ENCODE measurements at regions not wholly inside any gene's neighbourhood (a gene's known extent, or its start where the extent isn't known, plus 50 kb on each side); places are given as distances from the start of the nearest gene placed in this dataset.

GRCh38 chr10:44243851-44244510 is 140.9 kb downstream of the CXCL12 start:
- Mint-ChIP-seq H3K4me1 (ENCODE audit: low read depth) (no peaks in the 10 kb centered on the region), H3K36me3 (ENCODE audit: low read depth) (no peaks in the 10 kb centered on the region), H3K27me3 (ENCODE audit: low read depth) (peaks cover 2% of the 10 kb centered on the region), H3K4me3 (no peak overlapping the region), H3K9me3 (peaks cover 9% of the 10 kb centered on the region), H3K27ac (no peak overlapping the region)
- intact Hi-C loops (cut with micrococcal nuclease), result no loop called here
- CTCF ChIA-PET, result no interaction called here
- no peak for DNase-seq

DNA sequence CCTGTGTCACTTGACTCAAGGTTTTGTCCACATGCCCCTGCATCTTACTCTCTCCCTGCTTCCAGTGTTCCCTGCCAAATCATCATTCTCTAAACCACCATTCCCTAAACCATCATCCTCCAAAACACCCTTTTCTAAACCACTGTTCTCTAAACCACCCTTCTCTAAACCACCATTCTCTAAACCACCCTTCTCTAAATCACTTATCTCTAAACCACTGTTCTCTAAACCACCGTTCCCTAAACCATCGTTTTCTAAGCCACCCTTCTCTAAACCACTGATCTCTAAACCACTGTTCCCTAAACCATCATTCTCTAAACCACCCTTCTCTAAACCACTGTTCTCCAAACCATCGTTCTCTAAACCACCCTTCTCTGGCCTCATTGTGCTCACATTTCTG is 142.1 kb downstream of the CXCL12 start:
- no peak for DNase-seq
- H3K27ac Mint-ChIP-seq, result no peak overlapping the region
- H3K9me3 Mint-ChIP-seq, result peaks cover 9% of the 10 kb centered on the region
- CTCF ChIA-PET, result no interaction called here
- no peaks in the 10 kb centered on the region for H3K4me1 Mint-ChIP-seq (ENCODE audit: low read depth)
- H3K27me3 Mint-ChIP-seq (ENCODE audit: low read depth), result peaks cover 2% of the 10 kb centered on the region
- intact Hi-C loops (cut with micrococcal nuclease), result no loop called here
- H3K36me3 Mint-ChIP-seq (ENCODE audit: low read depth), result no peaks in the 10 kb centered on the region
- H3K4me3 Mint-ChIP-seq, result no peak overlapping the region

DNA sequence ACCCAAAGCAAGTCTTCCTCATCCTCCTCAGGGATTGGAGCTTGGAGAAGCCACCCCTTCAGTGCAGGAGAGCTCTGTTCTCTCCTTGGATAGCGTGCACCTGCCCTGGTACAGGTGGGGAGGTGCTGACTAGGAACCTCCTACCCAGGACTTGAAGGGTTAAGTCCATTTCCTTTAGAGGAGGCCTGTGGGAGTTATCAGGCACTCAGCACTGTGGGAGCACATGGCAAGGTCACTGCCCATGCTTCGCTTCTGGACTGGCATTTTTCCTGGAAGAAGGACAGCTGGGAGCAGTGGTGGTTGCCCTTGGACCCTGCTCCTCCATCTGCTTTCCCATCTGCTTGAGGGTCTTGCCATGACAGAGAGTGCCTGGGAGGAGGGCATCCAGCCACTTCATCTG is 142.8 kb downstream of the CXCL12 start:
- no peak overlapping the region for H3K4me3 Mint-ChIP-seq
- H3K27me3 Mint-ChIP-seq (ENCODE audit: low read depth), result no peaks in the 10 kb centered on the region
- H3K27ac Mint-ChIP-seq, result no peak overlapping the region
- no peak for DNase-seq
- no peaks in the 10 kb centered on the region for H3K4me1 Mint-ChIP-seq (ENCODE audit: low read depth)
- intact Hi-C loops (cut with micrococcal nuclease), result no loop called here
- H3K9me3 Mint-ChIP-seq, result peaks cover 7% of the 10 kb centered on the region
- no peaks in the 10 kb centered on the region for H3K36me3 Mint-ChIP-seq (ENCODE audit: low read depth)
- CTCF ChIA-PET, result no interaction called here

DNA sequence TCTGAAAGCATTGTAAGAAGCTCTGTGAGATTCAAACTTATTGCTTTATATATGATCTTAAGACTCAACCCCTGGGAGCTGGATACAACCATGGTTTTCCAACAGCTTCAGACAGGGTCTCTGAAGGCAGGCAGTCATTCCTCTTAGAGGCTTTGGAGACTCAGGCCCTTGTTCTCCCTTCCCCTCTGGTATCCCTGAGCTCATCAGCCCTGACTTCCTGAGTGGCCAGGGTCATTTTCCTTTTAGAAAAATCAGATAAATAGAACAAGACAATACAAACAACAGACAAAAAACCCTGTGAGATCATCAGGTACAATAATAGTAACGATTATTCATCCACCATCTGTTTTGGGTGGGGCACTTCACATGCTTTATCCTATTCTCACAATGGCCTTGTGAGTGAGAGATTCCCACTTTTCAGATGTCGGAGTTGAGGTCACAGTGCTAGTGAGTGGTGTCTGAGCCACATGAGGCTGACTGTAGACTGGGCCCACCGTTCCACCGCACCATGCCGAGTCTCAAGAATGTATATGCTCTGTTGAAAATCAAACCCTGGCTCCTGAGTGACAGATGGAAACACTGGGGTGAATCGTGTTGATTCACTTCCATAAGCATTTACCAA is 144.2 kb downstream of the CXCL12 start:
- no peaks in the 10 kb centered on the region for H3K4me1 Mint-ChIP-seq (ENCODE audit: low read depth)
- intact Hi-C loops (cut with micrococcal nuclease), result no loop called here
- peaks cover 3% of the 10 kb centered on the region for H3K9me3 Mint-ChIP-seq
- H3K4me3 Mint-ChIP-seq, result no peak overlapping the region
- CTCF ChIA-PET, result no interaction called here
- no peaks in the 10 kb centered on the region for H3K36me3 Mint-ChIP-seq (ENCODE audit: low read depth)
- no peak overlapping the region for H3K27ac Mint-ChIP-seq
- H3K27me3 Mint-ChIP-seq (ENCODE audit: low read depth), result no peaks in the 10 kb centered on the region
- DNase-seq, result no peak

- H3K4me3 Mint-ChIP-seq, result no peak overlapping the region
- intact Hi-C loops (cut with micrococcal nuclease), result no loop called here
- H3K9me3 Mint-ChIP-seq, result peaks cover 3% of the 10 kb centered on the region
- H3K27me3 Mint-ChIP-seq (ENCODE audit: low read depth), result peaks cover 4% of the 10 kb centered on the region
- no peaks in the 10 kb centered on the region for H3K4me1 Mint-ChIP-seq (ENCODE audit: low read depth)
- CTCF ChIA-PET, result no interaction called here
- DNase-seq, result no peak
- no peaks in the 10 kb centered on the region for H3K36me3 Mint-ChIP-seq (ENCODE audit: low read depth)
- H3K27ac Mint-ChIP-seq, result no peak overlapping the region
These were observed 146.7 kb downstream of the CXCL12 start for GRCh38 chr10:44238212-44238611.

GRCh38 chr10:44237364-44238049 is 147.4 kb downstream of the CXCL12 start:
- H3K36me3 Mint-ChIP-seq (ENCODE audit: low read depth), result no peaks in the 10 kb centered on the region
- CTCF ChIA-PET, result no interaction called here
- DNase-seq, result no peak
- H3K27me3 Mint-ChIP-seq (ENCODE audit: low read depth), result peaks cover 6% of the 10 kb centered on the region
- no peak overlapping the region for H3K4me3 Mint-ChIP-seq
- intact Hi-C loops (cut with micrococcal nuclease), result no loop called here
- H3K4me1 Mint-ChIP-seq (ENCODE audit: low read depth), result no peaks in the 10 kb centered on the region
- no peaks in the 10 kb centered on the region for H3K9me3 Mint-ChIP-seq
- H3K27ac Mint-ChIP-seq, result no peak overlapping the region

DNA sequence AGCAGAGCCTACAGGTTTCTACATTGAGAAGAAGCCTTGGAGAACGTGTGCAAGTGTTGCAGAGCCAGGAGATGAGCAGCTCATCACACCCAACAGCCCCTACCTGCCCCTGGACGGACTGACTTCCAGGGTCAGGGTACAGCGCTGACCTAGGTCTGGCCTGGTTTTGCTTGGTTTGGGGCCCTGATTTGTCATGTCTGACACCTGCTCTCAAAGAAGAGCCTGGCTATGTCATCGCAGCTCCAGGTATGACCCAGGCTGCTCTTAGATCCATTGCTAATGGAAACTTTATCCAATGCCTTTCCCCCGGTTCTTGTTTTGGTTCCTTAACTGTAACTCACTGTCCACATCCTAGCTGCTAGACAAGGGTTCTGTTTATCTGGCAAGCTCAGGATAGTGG is 149.5 kb downstream of the CXCL12 start:
- H3K27ac Mint-ChIP-seq, result no peak overlapping the region
- no peak for DNase-seq
- H3K9me3 Mint-ChIP-seq, result peaks cover 7% of the 10 kb centered on the region
- no peaks in the 10 kb centered on the region for H3K4me1 Mint-ChIP-seq (ENCODE audit: low read depth)
- no peak overlapping the region for H3K4me3 Mint-ChIP-seq
- intact Hi-C loops (cut with micrococcal nuclease), result no loop called here
- H3K27me3 Mint-ChIP-seq (ENCODE audit: low read depth), result peaks cover 6% of the 10 kb centered on the region
- no peaks in the 10 kb centered on the region for H3K36me3 Mint-ChIP-seq (ENCODE audit: low read depth)
- CTCF ChIA-PET, result no interaction called here

DNA sequence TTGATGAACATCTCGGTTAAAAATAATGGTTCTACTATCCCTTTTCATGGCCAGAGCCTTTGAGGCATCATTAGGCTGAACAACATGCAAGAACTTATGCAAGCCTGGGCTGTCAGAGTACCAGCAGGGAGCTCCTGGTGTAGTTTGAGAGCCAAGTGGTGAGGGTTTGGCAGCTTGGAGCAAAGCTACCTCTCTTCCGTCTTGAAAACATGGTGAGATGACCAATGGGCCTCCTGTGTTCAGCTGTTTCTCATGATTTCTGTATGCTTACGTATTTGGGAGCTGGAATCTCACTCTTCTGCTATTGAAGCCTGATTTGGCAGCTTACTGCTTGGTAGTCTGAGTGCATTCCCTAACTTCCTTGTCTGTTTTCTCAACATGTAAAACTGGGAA is 150.4 kb downstream of the CXCL12 start:
- intact Hi-C loops (cut with micrococcal nuclease), result no loop called here
- Mint-ChIP-seq H3K9me3 (peaks cover 7% of the 10 kb centered on the region), H3K4me1 (ENCODE audit: low read depth) (no peaks in the 10 kb centered on the region)

DNA sequence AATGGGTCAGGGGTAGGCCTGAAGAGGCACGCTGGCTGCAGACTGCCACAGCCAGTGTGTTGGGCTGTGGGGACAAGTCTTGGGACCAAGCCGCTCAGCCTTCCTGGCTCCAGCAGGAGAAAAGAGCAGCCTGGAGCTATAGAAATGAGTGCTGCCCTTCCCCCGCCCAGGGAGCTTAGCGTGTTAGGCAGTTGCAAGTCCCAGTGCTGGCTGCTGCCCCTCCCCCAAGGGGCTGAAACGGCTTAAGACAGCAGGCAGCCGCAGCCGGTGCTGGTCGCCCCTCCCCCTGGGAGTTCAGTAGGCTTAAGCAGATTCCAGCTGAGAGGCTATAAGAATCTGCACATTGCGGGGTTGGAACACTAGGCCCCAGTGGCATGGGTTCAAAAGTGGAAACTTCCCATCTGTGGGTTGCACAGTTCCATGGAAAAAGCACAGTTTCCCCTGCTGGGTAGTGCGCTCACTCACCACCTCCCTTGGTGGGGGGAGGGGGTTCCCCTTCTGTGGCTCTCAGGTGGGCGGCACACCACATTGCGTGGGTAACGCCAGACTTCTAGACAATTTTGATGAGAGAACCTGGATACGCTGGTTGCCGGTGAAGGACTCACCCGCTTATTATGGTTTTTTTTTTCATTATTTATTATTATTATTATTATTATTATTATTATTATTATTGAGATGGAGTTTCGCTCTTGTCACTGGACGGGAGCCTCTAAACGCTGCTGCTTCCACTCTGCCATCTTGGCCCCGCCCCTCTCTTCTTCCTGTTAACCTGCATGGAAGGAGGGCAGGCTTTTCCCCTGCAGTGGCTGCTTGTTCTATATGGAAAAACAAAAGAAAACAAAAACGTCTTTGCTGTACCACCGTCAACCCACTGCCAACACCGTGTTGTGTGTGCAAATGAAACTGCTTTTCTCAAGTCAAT is 151.1 kb downstream of the CXCL12 start:
- Mint-ChIP-seq H3K27me3 (ENCODE audit: low read depth) (peaks cover 6% of the 10 kb centered on the region), H3K4me3 (no peak overlapping the region), H3K4me1 (ENCODE audit: low read depth) (no peaks in the 10 kb centered on the region), H3K9me3 (peaks cover 10% of the 10 kb centered on the region), H3K27ac (no peak overlapping the region), H3K36me3 (ENCODE audit: low read depth) (no peaks in the 10 kb centered on the region)
- no peak for DNase-seq
- CTCF ChIA-PET, result no interaction called here
- intact Hi-C loops (cut with micrococcal nuclease), result no loop called here

More for the DNA sequence above, 150.4 kb downstream of the CXCL12 start:
- Mint-ChIP-seq H3K27me3 (ENCODE audit: low read depth) (peaks cover 6% of the 10 kb centered on the region), H3K36me3 (ENCODE audit: low read depth) (no peaks in the 10 kb centered on the region), H3K27ac (no peak overlapping the region), H3K4me3 (no peak overlapping the region)
- no peak for DNase-seq
- CTCF ChIA-PET, result no interaction called here

DNA sequence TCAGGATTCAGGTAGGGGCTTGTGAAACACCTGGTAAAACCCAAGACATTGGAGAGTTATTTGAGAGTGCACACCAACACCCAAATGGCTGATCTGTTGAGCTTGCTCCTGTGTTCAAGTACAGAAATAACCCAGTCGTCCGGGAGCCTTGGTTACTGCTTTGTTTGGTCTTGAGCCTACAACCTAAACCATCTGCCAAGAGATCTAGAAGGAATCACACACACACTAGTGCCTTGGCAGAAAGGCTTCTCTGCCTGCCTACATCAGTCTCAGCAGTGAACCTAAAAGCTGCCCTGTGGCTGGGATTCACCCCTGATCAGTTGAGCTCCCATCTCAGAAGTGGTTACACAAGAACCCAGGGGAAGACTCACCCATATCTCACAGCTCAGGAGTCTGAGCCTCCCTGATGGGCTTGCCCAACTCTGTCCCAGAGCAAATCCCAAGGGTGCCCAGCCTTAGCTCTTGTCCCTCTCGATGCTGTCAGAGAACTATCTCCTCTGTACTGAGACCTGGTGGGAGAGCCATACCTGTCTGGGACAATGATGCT is 167.6 kb downstream of the CXCL12 start:
- DNase-seq, result no peak
- Mint-ChIP-seq H3K9me3 (peaks cover 7% of the 10 kb centered on the region), H3K4me1 (ENCODE audit: low read depth) (no peaks in the 10 kb centered on the region), H3K27ac (no peak overlapping the region), H3K4me3 (no peak overlapping the region), H3K27me3 (ENCODE audit: low read depth) (peaks cover 14% of the 10 kb centered on the region), H3K36me3 (ENCODE audit: low read depth) (no peaks in the 10 kb centered on the region)
- intact Hi-C loops (cut with micrococcal nuclease), result no loop called here
- CTCF ChIA-PET, result no interaction called here

- intact Hi-C loops (cut with micrococcal nuclease), result no loop called here
- DNase-seq, result no peak
- CTCF ChIA-PET, result no interaction called here
- H3K9me3 Mint-ChIP-seq, result peaks cover 7% of the 10 kb centered on the region
- peaks cover 14% of the 10 kb centered on the region for H3K27me3 Mint-ChIP-seq (ENCODE audit: low read depth)
- no peaks in the 10 kb centered on the region for H3K36me3 Mint-ChIP-seq (ENCODE audit: low read depth)
- no peaks in the 10 kb centered on the region for H3K4me1 Mint-ChIP-seq (ENCODE audit: low read depth)
- H3K27ac Mint-ChIP-seq, result no peak overlapping the region
- no peak overlapping the region for H3K4me3 Mint-ChIP-seq
These were observed 168.8 kb downstream of the CXCL12 start for GRCh38 chr10:44216073-44216472.

DNA sequence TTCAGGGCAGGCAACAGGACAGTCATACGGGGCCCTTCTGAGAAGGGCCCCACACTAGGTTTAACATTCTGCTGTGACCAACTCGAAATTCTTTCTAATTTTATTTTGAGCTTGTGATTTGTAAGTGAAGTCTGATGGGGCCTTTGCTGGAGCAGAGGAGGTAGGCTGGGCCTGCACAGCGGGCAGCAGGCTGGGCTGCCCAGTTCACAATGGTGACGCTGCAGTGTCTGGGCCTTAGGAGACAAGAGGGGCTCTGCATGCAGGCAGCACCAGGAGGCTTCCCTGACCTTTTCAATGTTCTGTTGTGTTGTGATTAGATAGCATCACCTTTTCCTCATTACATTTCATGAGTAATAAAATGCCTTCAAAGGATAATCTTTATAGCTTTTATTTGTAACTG is 175.1 kb downstream of the CXCL12 start:
- CTCF ChIA-PET, result no interaction called here
- Mint-ChIP-seq H3K36me3 (ENCODE audit: low read depth) (no peaks in the 10 kb centered on the region), H3K4me3 (no peak overlapping the region), H3K27ac (no peak overlapping the region), H3K27me3 (ENCODE audit: low read depth) (peaks cover 14% of the 10 kb centered on the region), H3K9me3 (no peaks in the 10 kb centered on the region), H3K4me1 (ENCODE audit: low read depth) (no peaks in the 10 kb centered on the region)
- intact Hi-C loops (cut with micrococcal nuclease), result no loop called here
- DNase-seq, result no peak

All from activated naive CD4-positive, alpha-beta T cell treated with anti-CD3 and anti-CD28 coated beads for 36 hours (primary cell).